ENCODE measurements at regions not wholly inside any gene's neighbourhood (a gene's known extent, or its start where the extent isn't known, plus 50 kb on each side); places are given as distances from the start of the nearest gene placed in this dataset.
"Not testable (repeated sequence)": the region's sequence is repeated elsewhere in the genome, so short reads cannot be mapped to it uniquely, and the experiment has no call there.

- not testable (repeated sequence) for TF ChIP-seq SP1 (IDR thresholded peaks at IDR 0.05); BHLHE40 (IDR thresholded peaks at IDR 0.05; ENCODE audit: borderline replicate concordance); FOXM1 (IDR thresholded peaks at IDR 0.05; ENCODE audit: borderline replicate concordance); LEF1 (IDR thresholded peaks at IDR 0.05; ENCODE audit: borderline replicate concordance); FOXA1 (IDR thresholded peaks at IDR 0.05); CTBP1 (IDR thresholded peaks at IDR 0.05; ENCODE audit: borderline replicate concordance); FOXK2 (IDR thresholded peaks at IDR 0.05); L3MBTL2 (conservative IDR thresholded peaks at IDR 0.05); TARDBP (IDR thresholded peaks at IDR 0.05); NFRKB (IDR thresholded peaks at IDR 0.05); ELF4 (IDR thresholded peaks at IDR 0.05); ARNT (IDR thresholded peaks at IDR 0.05)
These were observed 271.1 kb upstream of the SFSWAP start for GRCh38 chr12:131439752-131440151.
